ENCODE measurements at regions not wholly inside any gene's neighbourhood (a gene's known extent, or its start where the extent isn't known, plus 50 kb on each side); places are given as distances from the start of the nearest gene placed in this dataset.

DNA sequence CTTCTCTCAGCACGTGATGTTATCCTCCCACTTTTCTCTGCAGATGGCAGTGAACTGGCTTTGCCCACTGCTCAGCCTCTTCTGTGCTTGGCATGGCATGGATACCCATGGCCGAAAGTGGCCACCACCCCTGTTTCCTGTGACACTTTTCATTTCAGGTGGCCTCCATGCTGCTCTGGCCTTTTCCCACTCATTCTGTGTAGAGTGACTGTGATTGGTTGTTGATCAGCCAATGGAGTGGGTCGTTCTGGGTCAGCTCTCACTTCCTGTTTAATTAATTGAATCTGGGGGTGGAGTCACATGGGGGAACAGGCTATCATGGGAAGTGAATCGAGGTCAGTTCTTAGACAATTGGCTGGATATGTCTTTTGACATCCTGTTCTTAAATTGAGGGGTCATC, 350.1 kb upstream of the EEF2KMT start:
- no peak for DNase-seq

DNA sequence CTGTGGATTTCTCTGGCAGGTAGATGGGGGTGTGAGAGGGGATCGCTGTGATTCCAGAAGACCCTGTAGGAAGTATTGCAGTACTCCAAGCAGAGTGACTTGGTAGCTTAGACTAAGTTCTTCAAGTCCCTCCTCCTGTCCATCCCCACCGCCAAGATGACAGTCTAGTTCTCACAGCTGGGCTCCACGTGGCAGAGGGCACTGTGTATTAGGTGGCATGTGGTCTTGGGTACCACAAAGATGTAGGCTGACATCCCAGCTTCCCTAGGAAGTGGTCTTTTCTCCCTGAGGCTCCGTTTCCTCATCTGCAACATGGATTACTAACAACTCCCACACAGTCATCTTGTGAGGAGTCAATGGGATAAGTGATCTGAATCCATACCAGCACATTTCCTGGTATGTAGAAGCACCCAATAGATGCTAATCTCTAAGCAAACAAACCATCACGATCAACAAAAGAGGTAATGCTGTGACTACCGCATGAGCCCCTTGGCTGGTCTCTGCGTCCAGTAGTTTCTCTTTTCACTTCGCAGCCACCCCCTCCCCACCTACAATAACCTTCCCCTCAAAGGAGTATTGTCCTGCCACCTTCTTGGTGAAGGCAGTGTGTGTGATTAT, 349.1 kb upstream of the EEF2KMT start:
- DNase-seq, result no peak

DNA sequence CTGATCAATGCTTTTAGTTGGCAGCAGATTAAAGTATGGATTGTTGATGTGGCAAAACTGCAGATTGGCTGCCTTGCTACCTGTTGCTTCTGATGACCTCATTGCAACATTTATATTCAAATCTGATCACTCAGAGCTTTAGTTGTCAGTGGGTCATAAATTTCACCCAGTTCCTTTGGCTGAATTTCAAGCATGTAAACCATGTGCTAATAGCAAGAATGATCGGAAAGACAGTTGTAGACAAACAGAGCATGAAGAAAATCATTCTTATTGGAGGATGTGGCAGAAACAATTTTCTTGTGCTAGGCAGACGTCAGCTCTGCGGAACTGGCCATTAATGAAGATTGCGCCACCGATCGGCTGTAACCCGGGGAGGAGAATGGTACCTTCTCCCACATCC, 346.6 kb upstream of the EEF2KMT start:
- DNase-seq, result no peak

DNA sequence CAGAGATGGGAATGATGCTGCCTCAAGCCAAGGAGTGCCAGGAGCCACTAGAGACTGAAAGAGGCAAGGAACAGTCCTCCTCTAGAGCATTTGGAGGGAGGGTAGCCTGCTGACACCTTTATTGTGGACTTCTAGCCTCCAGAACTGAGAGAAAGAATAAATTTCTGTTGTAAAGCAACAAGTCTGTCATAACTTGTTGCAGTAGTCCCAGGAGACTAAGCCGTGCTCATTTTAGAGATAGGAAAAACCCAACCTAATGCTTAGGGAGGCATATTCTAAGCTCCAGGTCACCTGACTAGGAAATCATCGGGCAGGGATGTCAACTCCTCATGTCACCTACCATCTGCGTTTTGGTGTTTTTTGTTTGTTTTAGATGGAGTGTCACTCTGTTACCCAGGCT, 345.4 kb upstream of the EEF2KMT start:
- DNase-seq, result no peak

DNA sequence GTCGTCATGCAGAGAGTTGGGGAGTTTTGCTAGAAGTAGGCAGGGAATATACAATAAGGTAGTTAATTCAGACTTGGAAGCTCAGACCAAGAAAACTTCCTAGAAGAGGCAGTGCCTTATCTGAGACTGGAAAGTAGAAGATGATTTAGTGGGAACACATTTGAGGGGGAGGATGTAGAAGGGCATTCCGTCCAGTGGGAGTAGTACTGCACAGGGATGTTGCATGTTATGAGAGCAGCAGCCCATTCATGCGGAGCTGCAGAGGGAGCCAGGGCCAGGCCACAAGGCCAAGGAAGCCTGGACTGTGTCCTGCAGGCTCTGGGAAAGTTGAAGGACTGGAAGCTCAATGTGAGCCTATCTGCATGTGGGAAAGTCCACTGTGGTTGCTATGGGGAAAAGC, 344.5 kb upstream of the EEF2KMT start:
- no peak for DNase-seq

DNA sequence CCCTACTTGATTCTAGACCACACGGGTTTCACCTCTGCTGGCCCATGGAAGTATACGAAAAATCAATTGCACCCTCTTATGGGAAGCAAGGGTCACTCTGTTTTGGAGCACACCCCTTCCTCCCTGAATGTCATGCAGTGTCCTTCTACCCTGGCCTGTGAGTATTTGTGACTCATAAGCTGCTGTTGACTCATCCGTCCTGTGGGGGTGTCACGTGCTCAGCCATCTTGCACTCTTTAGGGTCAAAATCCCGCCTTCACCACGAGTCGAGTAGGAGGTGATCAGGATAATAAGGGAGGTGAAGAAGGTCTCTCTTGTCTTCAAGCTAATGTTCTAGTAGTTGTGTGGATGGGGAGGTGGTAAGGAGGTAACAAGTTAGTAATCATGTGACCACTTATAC, 341.0 kb upstream of the EEF2KMT start:
- DNase-seq, result no peak

DNA sequence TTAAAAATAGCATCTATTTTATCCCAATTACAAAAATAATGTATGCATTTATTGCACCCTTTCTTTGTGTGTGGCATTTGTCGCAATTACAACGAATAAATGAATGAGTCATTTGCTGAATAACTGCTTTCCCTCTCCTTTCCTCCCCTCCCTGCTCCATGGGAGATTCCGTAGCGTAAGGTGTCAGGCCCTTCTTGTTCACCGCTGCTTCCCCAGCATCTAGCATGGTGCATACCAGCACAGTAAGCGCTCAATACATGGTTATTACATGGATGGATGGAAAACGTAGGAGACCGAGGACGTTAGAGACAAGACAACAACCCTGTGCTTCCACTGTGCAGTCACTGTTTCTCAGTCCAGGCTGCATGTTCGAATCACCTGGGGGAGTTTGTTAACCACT, 336.0 kb upstream of the EEF2KMT start:
- no peak for DNase-seq

DNA sequence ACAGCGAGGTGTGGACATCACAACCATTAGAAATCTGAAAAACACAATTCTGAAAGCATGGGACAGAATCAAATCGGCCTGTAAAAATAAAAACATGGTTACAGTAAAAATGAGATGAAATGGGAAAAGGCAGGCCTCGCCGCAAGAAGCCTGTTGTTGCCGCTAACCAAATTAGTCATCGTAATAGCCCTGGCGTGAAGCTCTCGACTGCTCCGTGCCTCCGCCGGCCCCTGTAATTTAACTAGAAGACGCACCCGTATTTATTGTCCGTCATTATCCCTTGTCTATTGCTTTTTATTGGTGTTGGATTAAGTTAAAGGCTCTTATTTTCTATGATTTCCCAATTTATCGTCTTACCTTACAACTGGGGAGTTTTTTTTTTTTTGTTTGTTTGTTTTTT, 334.6 kb upstream of the EEF2KMT start:
- no peak for DNase-seq

DNA sequence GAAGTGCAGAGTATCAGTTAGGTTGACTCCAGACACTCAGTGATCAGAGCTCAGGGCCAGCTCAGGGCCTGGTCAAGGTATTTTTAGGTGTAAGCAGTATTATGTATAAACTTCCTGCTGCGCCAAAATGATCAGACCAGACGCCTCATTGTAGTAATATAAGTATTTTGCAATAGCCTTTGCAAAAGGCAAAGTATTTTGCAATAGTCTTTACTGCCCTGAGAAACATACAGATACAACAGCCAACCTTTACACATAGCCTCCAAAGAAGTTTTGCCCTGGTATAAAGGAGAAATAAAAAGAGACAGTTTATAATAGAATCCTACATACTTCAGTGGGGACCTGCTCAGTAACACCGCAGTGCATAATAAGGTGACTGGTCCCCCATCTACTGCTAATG, 333.0 kb upstream of the EEF2KMT start:
- no peak for DNase-seq

DNA sequence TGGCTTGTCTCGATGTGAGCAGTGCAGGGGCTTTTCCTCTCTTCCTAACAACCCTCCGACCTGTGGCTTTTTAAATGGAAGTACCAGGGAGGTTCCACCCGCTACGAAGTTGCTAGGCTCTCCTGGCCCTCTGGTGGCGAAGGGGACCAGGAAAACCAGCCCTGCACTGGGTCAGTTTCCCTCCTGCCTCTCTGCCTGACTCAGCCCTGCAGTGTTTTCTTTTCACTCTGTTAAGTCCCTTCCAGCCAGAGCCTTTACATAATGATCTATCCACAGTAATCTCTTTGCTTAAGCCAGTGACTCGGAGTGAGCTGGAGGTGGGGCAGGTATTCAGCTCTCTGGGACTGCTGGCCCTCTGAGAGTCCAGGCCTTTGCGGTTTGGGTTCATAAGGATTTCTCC, 331.3 kb upstream of the EEF2KMT start:
- no peak for DNase-seq

DNA sequence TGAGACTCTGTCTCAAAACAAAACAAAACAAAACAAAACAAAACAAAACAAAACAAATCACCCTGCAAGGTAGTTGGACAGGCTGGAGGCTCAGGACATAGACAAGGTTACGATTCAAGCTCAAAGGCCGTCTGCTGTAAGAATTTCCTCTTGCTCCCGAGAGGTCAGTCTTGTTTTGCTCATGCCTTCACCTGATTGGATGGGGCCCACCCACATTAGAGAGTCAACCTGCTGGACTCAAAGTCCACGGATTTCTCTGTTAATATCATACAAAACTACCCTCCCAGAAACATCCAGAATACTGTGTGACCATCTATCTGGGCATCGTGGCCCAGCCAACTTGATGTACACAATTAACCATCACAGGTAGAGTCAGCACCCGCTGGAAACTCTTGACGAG, 330.0 kb upstream of the EEF2KMT start:
- DNase-seq, result no peak

DNA sequence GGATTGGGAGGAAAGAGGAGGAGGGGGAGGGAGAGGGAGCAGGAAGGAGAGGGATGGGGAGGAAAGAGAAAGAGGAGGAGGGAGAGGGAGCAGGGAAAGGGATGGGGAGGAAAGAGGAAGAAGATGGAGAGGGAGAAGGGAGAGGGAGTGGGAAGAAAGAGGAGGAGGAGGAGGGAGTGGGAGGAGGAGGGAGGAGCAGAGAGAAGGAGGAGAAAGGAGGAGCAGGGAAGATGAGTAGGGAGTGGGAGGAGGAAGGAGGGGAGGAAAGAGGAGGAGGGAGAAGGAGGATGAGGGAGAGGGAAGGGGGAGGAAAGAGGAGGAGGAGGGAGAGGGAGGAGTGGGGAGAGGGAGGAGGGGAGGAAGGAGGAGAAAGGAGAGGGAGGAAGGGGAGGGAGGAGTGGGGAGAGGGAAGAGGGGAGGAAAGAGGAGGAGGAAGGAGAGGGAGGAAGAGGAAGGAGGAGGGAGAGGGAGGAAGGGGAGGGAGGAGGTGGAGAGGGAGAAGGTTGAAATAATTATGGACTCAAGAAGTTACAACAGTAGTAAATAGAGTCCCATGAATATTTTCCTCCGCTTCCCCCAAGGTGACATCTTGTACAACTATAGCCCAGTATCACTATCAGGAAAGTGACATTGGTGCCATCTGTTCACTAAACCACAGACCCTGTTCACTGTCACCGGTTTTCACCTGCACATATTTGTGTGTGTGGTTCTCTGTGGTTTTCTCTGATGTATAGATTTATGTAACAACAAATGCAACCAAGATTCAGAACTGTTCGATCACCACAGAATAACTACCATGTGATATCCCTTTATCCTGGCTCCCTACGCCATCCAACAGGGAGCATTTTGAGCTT, 325.3 kb upstream of the EEF2KMT start:
- DNase-seq, result no peak

DNA sequence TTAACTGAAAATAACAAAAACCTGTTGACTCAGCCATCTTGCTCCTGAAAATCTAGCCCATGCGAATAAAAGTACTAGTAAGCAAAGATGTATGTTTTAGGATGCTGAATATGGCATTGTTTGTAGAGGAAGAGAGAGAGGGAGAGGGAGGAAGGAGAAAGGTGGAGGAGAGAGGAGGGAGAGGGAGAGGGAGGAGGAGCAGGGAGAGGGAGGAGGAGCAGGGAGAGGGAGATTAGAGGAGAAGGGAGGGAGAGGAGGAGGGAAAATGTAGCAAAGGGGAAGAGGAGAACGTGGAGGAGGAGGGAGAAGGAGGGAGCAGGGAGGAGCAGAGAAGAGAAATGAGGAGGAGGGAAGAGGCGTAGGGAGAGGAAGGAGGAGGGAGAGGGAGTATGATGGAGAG, 324.5 kb upstream of the EEF2KMT start:
- DNase-seq, result no peak

DNA sequence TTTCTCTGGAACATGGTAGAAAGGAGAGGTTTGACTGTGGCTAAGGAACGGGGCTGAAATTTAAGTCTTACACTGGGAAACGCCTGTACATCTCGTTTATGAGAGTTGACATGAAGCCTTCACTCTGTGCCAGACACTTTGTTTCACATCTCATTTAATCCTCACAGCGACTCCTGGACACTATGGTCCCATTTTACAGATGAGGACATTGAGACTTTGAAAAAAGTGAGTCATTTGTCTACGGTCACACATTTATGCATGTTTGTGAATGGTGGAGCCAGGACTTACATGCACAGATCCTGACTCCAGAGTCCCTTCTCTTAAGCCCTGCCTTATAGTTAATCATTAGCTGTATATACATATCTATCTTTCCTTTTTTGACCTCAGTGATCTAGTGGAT, 318.4 kb upstream of the EEF2KMT start:
- DNase-seq, result no peak

DNA sequence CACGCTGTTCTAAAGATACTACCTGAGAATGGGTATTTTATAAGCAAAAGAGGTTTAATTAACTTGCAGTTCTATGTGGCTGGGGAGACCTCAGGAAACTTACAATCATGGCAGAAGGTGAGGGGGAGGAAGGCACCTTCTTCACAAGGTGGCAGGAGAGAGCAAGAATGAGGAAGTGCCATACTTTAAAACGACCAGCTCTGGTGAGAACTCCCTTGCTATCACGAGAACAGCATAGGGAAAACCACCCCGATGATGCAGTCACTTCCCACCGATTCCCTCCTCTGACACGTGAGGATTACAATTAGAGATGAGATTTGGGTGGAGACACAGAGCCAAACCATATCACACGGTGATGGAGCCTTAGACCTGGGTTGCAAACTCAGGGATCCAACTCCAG, 317.5 kb upstream of the EEF2KMT start:
- no peak for DNase-seq

DNA sequence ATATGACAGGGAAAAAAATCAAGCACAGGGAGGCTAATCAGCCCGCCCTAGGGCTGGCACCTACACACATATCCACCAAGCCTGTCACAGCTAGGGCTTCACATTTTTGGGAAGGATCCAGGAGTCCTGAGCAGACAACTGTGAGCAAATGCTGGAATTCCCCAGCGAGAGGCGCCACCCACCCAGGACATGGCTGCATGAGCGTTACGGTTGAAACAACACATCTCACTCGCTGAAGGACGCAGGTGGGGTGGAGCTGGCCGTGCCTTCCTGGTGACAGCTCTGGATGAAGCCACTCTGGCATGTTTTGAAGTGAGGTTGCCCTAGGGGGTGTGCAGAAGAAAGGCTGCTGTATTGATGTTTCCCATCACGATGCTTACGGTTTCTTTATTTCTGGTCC, 315.1 kb upstream of the EEF2KMT start:
- DNase-seq, result no peak

DNA sequence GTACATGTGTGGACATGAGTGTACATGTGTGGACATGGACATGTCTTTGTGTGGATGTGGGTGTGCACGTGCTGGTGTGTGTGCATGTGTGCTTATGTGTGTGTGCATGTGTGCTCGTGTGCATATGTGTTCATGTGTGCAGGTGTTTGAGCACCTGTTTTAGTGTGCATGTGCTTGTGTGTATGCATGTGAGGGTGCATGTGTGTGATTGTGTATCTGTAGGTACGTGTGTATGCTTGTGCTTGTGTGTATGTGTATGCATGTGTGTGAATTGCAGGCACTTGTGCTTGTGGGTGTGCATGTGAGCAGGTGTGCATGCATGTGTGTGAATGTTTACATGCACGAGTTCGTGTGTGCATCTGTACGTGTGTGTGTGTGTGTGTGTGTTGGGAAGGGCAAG, 300.6 kb upstream of the EEF2KMT start:
- DNase-seq, result no peak

DNA sequence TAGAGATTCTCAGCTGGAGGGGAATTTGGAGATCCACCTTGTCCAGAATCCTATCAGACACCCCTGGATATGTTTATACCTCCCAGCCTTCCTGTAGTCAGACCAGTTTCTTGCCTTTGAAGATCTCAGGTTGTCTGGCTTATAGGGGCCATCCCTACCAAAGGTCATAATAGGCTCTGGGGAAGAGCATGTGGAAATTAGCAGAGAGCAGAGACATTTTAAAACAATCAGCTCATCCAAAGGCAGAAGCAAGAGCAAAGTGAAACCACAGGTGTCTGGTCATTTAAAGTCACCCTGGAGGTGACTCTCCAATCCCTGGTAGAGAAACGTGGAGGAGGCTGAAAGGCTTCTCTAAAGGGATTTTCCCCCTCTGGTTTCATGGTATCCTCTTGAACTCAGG, 299.3 kb upstream of the EEF2KMT start:
- DNase-seq, result no peak

DNA sequence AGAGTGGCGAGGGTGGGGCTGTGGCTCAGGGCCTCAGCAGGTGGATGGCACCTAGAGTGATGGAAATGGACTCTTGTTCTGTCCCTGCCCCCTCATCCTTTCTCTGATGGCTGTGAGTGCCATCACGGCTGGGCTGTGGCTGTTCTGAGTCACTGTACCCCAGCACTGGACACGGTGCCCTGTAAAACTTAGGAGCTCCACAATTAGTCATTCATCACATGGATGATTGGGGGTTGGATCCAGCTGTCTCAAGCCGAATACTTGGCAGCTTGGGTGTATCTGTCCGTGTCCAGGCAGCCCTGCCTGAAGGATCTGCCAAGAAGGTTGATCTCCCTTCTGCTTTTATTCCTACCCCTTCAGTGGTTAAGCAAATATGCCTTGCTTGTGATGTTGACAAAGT, 295.5 kb upstream of the EEF2KMT start:
- no peak for DNase-seq

DNA sequence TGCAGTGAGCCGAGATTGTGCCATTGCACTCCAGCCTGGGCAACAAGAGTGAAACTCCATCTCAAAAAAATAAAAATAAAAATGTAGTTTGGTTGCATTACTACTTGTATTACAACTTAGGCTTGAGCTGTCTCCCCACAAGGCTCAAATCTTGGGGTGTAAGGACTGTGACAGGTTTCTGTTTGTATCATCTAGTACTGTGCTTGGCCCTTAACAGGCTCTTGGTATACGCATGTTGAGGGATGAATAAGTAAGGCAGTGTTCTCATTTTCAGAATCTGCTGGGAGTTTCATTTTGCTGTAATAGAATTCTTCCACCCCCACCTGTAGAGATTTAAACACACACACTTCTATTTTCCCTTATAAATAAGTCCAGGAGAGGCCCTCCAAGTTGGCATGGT, 289.4 kb upstream of the EEF2KMT start:
- no peak for DNase-seq

DNA sequence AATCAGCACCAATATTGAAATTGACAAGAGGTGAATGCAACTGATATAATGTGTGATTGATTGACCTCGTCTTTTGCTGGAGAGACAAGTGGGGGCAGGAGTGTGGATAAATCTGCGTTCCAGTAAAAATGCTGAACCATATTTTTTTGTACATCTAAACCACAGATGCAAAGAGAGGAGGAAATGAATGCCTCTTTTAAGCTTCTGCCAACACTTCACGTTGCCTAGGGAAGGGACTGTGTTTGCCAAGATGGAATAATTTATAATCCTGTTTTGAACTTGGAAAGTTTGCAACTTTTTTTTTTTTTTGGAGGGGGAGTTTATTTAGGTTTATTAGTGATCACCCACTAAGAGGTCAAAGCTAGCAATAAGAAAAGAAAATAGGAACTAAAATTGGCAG, 288.2 kb upstream of the EEF2KMT start:
- DNase-seq, result no peak

DNA sequence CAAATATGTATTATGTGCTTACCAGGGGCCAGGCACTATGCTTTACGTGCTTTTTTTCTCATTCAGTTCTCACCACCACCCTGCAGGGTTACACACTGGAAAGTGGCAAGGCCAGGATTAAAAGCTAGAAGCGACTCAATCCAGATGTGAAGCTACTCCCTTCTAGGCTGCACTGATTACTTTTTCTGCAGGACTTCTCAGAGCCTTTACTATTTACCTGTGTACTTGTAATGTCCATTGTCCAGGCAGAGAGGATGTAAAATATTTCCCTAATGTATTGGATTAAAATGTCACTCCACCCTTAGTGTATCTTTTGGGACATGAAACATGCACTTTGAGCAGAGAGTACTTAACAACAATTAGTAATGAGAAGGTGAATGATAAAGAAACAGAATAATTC, 287.5 kb upstream of the EEF2KMT start:
- DNase-seq, result no peak

DNA sequence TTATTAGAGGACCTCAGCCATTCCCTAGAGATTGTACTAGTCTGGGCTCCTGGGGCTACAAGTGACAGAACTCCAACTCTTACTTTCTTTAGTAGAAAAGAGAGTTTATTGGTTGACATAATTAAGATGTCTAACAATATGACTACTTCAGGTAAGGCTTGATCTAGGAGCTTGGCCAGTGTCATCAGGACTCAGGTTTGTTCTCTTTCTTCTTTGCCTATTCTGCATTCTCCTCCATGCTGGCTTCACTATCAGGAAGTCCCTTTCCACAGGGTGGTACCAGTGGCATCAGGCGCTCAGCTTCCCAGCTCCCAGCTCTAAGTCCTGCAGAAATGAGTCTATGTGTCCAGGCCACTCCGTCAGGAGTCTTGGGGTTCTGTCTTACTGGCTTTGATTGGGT, 286.1 kb upstream of the EEF2KMT start:
- DNase-seq, result no peak

DNA sequence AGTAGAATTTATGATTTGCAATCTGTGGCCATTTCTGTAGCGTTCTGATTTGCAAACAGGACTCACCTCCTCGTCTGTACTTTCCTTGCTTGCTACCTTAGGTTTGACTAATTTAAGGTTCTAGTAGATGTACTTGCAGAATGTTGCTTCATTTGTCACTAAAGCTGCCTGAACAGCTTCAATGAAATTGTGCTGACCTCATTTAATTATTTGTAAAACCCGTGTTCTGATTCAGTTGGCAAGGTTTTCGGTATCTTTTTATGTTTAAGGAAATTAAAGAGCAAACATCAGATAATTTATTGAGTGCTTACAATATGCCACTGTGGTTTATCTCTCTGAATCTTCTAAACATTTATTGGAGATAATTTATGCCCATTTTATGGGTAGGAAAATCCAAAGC, 284.9 kb upstream of the EEF2KMT start:
- no peak for DNase-seq

DNA sequence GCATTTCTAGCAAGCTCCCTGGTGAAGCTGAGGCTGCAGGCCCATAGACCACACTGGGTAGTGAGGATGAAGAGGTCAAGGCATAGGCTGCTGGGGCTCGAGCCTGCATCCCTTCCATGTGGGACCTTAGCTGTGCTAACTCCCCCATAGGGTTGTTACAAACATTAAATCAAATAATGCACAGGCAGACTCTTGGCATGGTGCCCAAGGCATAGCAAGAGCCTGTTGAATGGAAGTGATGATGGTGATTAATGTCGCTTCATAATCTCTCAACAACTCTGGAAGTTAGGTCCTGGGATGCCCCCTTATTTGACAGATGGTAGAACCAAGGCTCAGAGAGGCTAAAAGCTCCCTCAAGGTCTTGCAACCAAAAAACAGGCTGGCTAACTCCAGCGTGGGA, 283.9 kb upstream of the EEF2KMT start:
- no peak for DNase-seq

Data from right hindlimb (tissue), 1 donor.